Liver (tissue), 3 donors: ENCODE measurements at regions not wholly inside any gene's neighbourhood (a gene's known extent, or its start where the extent isn't known, plus 50 kb on each side); places are given as distances from the start of the nearest gene placed in this dataset.

Experiments
- CTCF ChIP-seq: fragments of 150-350 bp; IDR thresholded peaks from 2 replicates; pipeline ENCODE4 v1.5.1; 2017; ENCODE audit warnings: improper control_type of control experiment, low read depth, low read length; ENCODE audit not compliant: missing input control
- EGR1 ChIP-seq, 2 donors: IDR thresholded peaks; 2 replicates each; pipeline ENCODE4 v1.6.1; 2016 to 2018; ENCODE audit warnings: antibody characterized with exemption in 2 of 2, low read depth in 2 of 2
- FOXA1 ChIP-seq: IDR thresholded peaks from 2 replicates; pipeline ENCODE4 v1.6.1; 2016; ENCODE audit warnings: antibody characterized with exemption
- GABPA ChIP-seq, 2 donors: IDR thresholded peaks in 1 of 2; conservative IDR thresholded peaks in 1 of 2; 2 replicates each; pipeline ENCODE4 v1.6.1; 2016; ENCODE audit warnings: antibody characterized with exemption in 2 of 2, mild to moderate bottlenecking in 1 of 2, moderate library complexity in 1 of 2
- MAX ChIP-seq: IDR thresholded peaks from 2 replicates; pipeline ENCODE4 v1.6.1; 2016; ENCODE audit warnings: antibody characterized with exemption
- REST ChIP-seq: IDR thresholded peaks from 2 replicates; pipeline ENCODE4 v1.6.1; 2016; ENCODE audit warnings: antibody characterized with exemption, mild to moderate bottlenecking
- SP1 ChIP-seq: IDR thresholded peaks from 2 replicates; pipeline ENCODE4 v1.6.1; 2018; ENCODE audit warnings: antibody characterized with exemption, mild to moderate bottlenecking
- TAF1 ChIP-seq: conservative IDR thresholded peaks from 2 replicates; pipeline ENCODE4 v1.6.1; 2016; ENCODE audit warnings: antibody characterized with exemption, mild to moderate bottlenecking
- donor health status: healthy.
- donor health status: healthy.

GRCh38 chr14:29458547-29458946 lies 469.1 kb downstream of the PRKD1 start:
- TF ChIP-seq CTCF = no peak
- no peak for TF ChIP-seq MAX
- TF ChIP-seq TAF1 = no peak
- TF ChIP-seq SP1 = no peak
- TF ChIP-seq FOXA1 = no peak
- no peak for TF ChIP-seq EGR1 (IDR thresholded peaks at IDR 0.05; ENCODE audit: low read depth in 2 of 2)
- no peak for TF ChIP-seq GABPA (IDR thresholded peaks at IDR 0.05 in 1 of 2, conservative IDR thresholded peaks at IDR 0.05 in 1 of 2)
- no peak for TF ChIP-seq REST
